ENCODE measurements at regions not wholly inside any gene's neighbourhood (a gene's known extent, or its start where the extent isn't known, plus 50 kb on each side); places are given as distances from the start of the nearest gene placed in this dataset.
"Not testable (repeated sequence)": the region's sequence is repeated elsewhere in the genome, so short reads cannot be mapped to it uniquely, and the experiment has no call there.

DNA sequence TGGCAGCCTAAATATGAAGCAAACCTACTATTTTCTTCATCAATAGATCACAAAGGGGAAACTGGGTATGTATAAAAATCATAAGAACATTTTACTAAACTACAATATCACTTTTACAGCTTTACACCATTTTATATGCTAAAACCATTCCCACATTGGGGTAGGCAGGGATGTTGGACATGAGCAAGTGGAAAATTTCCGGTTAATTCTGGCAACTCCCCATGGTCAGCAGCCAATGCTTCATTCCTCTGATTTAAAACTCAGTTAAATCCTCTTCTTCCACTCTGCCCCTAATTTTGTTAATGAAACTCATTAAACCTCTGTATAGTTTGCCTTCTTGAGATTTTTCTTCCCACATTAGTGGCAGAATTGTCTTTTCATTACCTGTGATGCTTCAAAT, 552.5 kb upstream of the NECTIN3 start:
- TF ChIP-seq, protein P1, sequence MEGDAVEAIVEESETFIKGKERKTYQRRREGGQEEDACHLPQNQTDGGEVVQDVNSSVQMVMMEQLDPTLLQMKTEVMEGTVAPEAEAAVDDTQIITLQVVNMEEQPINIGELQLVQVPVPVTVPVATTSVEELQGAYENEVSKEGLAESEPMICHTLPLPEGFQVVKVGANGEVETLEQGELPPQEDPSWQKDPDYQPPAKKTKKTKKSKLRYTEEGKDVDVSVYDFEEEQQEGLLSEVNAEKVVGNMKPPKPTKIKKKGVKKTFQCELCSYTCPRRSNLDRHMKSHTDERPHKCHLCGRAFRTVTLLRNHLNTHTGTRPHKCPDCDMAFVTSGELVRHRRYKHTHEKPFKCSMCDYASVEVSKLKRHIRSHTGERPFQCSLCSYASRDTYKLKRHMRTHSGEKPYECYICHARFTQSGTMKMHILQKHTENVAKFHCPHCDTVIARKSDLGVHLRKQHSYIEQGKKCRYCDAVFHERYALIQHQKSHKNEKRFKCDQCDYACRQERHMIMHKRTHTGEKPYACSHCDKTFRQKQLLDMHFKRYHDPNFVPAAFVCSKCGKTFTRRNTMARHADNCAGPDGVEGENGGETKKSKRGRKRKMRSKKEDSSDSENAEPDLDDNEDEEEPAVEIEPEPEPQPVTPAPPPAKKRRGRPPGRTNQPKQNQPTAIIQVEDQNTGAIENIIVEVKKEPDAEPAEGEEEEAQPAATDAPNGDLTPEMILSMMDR (IDR thresholded peaks at IDR 0.05), result no peak
- TF ChIP-seq POLR2A (IDR thresholded peaks at IDR 0.05), result no peak
- H3K4me1 ChIP-seq, result no peaks in the 10 kb centered on the region
- H3K27me3 ChIP-seq, result no peaks in the 10 kb centered on the region
- H3K9me3 ChIP-seq, result no peaks in the 10 kb centered on the region
- no peaks in the 10 kb centered on the region for H3K36me3 ChIP-seq
- H3K27ac ChIP-seq, result no peak overlapping the region
- H3K4me3 ChIP-seq, result no peak overlapping the region
- DNase-seq, result no peak
- intact Hi-C loops (cut with DNase I; ENCODE audit: low total_unique reads), result no loop called here

DNA sequence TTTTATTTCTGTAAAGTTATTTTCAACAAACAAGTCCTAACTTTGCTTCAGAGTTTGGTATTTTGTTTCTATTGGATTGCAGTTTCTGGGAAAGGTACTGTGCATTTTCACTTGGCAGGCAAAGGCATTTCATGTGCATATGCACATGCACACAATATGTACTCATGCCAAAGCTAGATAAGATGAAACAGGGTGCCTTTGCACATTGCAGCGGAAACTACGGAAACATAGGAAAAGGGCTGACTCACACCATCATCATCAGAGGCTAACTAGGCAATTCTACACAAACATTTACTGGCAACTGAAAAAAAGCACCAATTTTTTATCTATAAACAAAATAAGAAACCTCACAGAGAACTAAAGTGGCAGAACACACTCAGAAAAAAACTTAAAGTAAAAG, 550.6 kb upstream of the NECTIN3 start:
- Histone ChIP-seq H3K9me3 (no peaks in the 10 kb centered on the region), H3K27me3 (no peaks in the 10 kb centered on the region), H3K4me1 (no peaks in the 10 kb centered on the region), H3K4me3 (no peak overlapping the region), H3K27ac (no peak overlapping the region), H3K36me3 (no peaks in the 10 kb centered on the region)
- DNase-seq, result no peak
- no peak for TF ChIP-seq POLR2A (IDR thresholded peaks at IDR 0.05)
- TF ChIP-seq, protein P1 (IDR thresholded peaks at IDR 0.05), result no peak
- intact Hi-C loops (cut with DNase I; ENCODE audit: low total_unique reads), result no loop called here

DNA sequence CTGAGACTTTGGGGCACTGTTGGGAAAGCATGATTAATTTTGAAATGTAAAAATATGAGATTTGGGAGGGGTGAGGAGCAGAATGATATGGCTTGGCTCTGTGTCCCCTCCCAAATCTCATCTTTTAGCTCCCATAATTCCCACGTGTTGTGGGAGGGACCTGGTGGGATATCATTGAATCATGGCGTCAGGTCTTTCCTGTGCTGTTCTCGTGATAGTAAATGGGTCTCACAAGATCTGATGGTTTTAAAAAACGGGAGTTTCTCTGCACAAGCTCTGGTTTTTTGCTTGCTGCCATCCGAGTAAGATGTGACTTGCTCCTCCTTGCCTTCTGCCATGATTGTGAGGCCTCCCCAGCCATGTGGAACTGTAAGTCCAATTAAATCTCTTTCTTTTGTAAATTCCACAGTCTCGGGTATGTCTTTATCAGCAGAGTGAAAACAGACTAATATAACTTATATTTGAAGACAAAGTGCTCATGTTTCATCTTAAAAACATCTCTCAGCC, 546.0 kb upstream of the NECTIN3 start:
- H3K27ac ChIP-seq; H3K4me3 ChIP-seq; H3K9me3 ChIP-seq; H3K36me3 ChIP-seq; intact Hi-C loops (cut with DNase I; ENCODE audit: low total_unique reads); H3K4me1 ChIP-seq; H3K27me3 ChIP-seq; DNase-seq: not testable (repeated sequence)

DNA sequence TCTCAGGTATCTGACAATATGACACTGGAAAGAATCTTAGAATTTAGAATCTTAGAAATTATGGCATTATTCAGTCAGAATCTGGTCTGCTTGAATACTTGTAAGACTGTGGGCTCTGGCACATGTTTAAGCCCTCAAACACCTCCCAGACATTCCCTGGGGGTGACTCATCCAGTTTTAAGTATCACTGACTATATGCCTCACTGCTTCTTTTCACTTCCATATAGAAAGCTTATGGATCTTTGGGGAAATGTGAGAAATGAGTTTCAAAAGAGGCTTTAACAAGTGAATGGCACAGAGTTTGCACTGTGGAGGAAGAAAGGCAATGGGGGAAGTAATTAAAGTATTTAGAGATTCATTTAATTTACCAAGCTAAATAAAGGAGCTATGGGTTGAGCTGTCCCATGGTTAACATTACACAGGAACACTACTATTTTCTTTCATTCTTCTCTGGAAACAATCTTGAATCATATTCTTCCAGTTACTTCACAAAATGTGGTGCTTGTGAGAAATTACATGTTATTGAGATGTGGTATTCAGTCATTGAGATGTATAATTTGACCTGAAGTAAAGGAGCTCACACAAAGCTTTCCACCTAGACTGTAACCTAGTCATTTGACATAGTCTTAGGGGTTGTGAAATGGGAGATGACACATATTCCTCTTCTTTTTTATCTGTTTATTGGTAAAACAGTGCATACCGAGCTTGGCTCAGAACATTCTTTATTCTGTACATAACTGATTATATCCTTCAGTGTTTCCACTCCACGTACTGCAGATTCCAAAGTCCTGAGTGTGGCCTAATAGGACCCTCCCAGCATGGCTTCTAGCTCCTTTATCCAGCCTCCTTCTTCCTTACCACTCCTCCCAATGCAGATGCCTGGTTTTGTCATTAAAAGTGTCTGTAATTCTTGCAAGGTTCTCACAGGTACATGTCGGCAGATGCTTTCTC, 544.6 kb upstream of the NECTIN3 start:
- H3K4me1 ChIP-seq, result no peaks in the 10 kb centered on the region
- no peak overlapping the region for H3K4me3 ChIP-seq
- H3K36me3 ChIP-seq, result no peaks in the 10 kb centered on the region
- TF ChIP-seq, protein P1 (IDR thresholded peaks at IDR 0.05), result no peak
- no peak for TF ChIP-seq POLR2A (IDR thresholded peaks at IDR 0.05)
- intact Hi-C loops (cut with DNase I; ENCODE audit: low total_unique reads), result no loop called here
- no peaks in the 10 kb centered on the region for H3K9me3 ChIP-seq
- no peaks in the 10 kb centered on the region for H3K27me3 ChIP-seq
- no peak for DNase-seq
- no peak overlapping the region for H3K27ac ChIP-seq

DNA sequence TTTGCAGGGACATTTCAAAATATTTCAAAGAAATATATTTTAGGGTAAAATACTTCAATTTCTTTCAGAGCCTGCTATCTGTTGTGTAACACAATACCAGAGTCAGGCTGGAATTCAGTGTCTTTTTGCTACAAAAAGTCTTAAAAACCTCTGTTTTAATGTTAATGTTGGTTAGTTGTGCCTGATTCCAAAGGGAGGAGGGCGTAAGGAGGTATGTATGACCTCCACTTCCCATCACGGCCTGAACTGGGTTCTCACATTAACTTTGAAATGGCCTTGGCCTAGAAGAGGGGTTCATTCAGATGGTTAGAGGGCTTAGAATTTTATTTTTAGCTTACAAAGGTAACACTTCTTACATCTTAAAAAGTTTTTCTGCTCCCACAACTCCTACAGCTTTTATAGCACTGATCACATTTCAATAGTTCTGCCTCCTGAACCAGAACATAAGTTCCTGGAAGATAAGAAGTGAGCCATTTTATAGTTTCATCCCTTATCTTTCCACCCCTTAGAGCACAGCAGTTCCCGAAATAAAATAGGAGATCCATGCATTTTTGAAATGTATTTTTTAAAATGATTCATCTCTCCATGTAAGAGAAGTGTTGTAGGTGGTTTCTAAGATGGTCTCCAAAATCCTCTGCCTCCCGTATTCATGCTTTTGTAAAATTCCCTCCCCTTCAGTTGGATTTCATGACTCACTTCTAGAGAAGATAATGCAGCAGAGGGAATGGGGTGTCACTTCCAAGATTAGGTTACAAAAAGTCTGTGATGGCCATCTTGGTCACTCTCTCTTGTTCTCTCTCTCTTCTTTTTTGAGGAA, 543.1 kb upstream of the NECTIN3 start:
- H3K4me1 ChIP-seq, result no peaks in the 10 kb centered on the region
- intact Hi-C loops (cut with DNase I; ENCODE audit: low total_unique reads), result no loop called here
- no peak for TF ChIP-seq POLR2A (IDR thresholded peaks at IDR 0.05)
- TF ChIP-seq, protein P1 (IDR thresholded peaks at IDR 0.05), result no peak
- H3K27me3 ChIP-seq, result no peaks in the 10 kb centered on the region
- no peak for DNase-seq
- H3K27ac ChIP-seq, result no peak overlapping the region
- no peaks in the 10 kb centered on the region for H3K9me3 ChIP-seq
- no peaks in the 10 kb centered on the region for H3K36me3 ChIP-seq
- no peak overlapping the region for H3K4me3 ChIP-seq

Measured in uterus (tissue), 3 donors.